ENCODE measurements at regions not wholly inside any gene's neighbourhood (a gene's known extent, or its start where the extent isn't known, plus 50 kb on each side); places are given as distances from the start of the nearest gene placed in this dataset.
"Not testable (repeated sequence)": the region's sequence is repeated elsewhere in the genome, so short reads cannot be mapped to it uniquely, and the experiment has no call there.

GRCh38 chr20:47447350-47448296 lies 54.1 kb upstream of the NCOA3 start:
- not testable (repeated sequence) for TF ChIP-seq EZH2 (IDR thresholded peaks at IDR 0.05; ENCODE audit: borderline replicate concordance, low read depth, low read length, severe bottlenecking); POLR2AphosphoS5 (IDR thresholded peaks at IDR 0.05; ENCODE audit: insufficient read depth, low read depth, low read length); FOS (IDR thresholded peaks at IDR 0.05; ENCODE audit: borderline replicate concordance, insufficient read depth, low read length)

Data from endothelial cell of umbilical vein (primary cell).